ENCODE measurements at regions not wholly inside any gene's neighbourhood (a gene's known extent, or its start where the extent isn't known, plus 50 kb on each side); places are given as distances from the start of the nearest gene placed in this dataset. TPM values are rescaled to one million over a fixed set of nuclear protein-coding genes. Genes with fewer than 3 reads are reported as not detected.
"Not testable (repeated sequence)": the region's sequence is repeated elsewhere in the genome, so short reads cannot be mapped to it uniquely, and the experiment has no call there.

DNA sequence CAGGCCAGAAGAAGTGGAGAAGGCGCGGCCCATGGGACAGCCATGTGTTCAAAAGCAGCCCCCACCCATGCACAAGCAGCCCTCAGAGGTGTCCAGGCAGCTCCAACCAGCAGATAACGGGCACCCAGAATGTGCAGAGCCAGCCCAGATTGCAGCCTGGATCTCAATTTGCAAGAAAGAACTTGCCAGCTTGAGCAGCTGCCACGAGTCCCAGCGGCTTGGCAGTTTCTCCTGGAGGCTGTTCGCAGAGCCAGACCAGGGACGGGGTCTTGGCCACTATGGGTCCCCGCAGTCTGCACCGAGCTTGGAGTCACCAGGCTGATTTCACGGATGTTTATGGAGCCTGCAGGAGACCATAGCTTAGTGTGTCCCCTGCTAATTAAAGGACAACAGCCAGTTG, 61.4 kb upstream of the SULF2 start:
- H3K36me3 ChIP-seq (ENCODE audit: control insufficient read depth in 3 of 3, insufficient read depth in 3 of 3, low read length in 3 of 3); H3K4me1 ChIP-seq (ENCODE audit: control insufficient read depth in 3 of 3, insufficient read depth in 3 of 3, low read length in 3 of 3); H3K9me3 ChIP-seq (ENCODE audit: control insufficient read depth in 3 of 3, low read length in 3 of 3); H3K9ac ChIP-seq (ENCODE audit: low read depth in 1 of 3, low read length in 3 of 3); H3K27ac ChIP-seq (ENCODE audit: low read depth, low read length); H3K4me3 ChIP-seq (ENCODE audit: low read length in 3 of 3): not testable (repeated sequence)
- peaks cover 3 to 23% (median 19%) of the 10 kb centered on the region in 3 donors for H3K27me3 ChIP-seq (ENCODE audit: control insufficient read depth in 3 of 3, insufficient read depth in 3 of 3, low read length in 3 of 3)

- not testable (repeated sequence) for H3K4me1 ChIP-seq (ENCODE audit: control insufficient read depth in 3 of 3, insufficient read depth in 3 of 3, low read length in 3 of 3); H3K36me3 ChIP-seq (ENCODE audit: control insufficient read depth in 3 of 3, insufficient read depth in 3 of 3, low read length in 3 of 3); H3K9me3 ChIP-seq (ENCODE audit: control insufficient read depth in 3 of 3, low read length in 3 of 3); H3K4me3 ChIP-seq (ENCODE audit: low read length in 3 of 3); H3K27ac ChIP-seq (ENCODE audit: low read depth, low read length); H3K9ac ChIP-seq (ENCODE audit: low read depth in 1 of 3, low read length in 3 of 3)
- H3K27me3 ChIP-seq (ENCODE audit: control insufficient read depth in 3 of 3, insufficient read depth in 3 of 3, low read length in 3 of 3) = peaks cover 3 to 19% (median 16%) of the 10 kb centered on the region in 3 donors
Measured at GRCh38 chr20:47845382-47845977, 60.2 kb upstream of the SULF2 start.

- peaks cover 0 to 16% (median 13%) of the 10 kb centered on the region in 3 donors for H3K27me3 ChIP-seq (ENCODE audit: control insufficient read depth in 3 of 3, insufficient read depth in 3 of 3, low read length in 3 of 3)
- H3K27ac ChIP-seq (ENCODE audit: low read depth, low read length); H3K36me3 ChIP-seq (ENCODE audit: control insufficient read depth in 3 of 3, insufficient read depth in 3 of 3, low read length in 3 of 3); H3K9ac ChIP-seq (ENCODE audit: low read depth in 1 of 3, low read length in 3 of 3); H3K9me3 ChIP-seq (ENCODE audit: control insufficient read depth in 3 of 3, low read length in 3 of 3); H3K4me1 ChIP-seq (ENCODE audit: control insufficient read depth in 3 of 3, insufficient read depth in 3 of 3, low read length in 3 of 3); H3K4me3 ChIP-seq (ENCODE audit: low read length in 3 of 3): not testable (repeated sequence)
Measured at GRCh38 chr20:47844568-47844906, 59.3 kb upstream of the SULF2 start.

DNA sequence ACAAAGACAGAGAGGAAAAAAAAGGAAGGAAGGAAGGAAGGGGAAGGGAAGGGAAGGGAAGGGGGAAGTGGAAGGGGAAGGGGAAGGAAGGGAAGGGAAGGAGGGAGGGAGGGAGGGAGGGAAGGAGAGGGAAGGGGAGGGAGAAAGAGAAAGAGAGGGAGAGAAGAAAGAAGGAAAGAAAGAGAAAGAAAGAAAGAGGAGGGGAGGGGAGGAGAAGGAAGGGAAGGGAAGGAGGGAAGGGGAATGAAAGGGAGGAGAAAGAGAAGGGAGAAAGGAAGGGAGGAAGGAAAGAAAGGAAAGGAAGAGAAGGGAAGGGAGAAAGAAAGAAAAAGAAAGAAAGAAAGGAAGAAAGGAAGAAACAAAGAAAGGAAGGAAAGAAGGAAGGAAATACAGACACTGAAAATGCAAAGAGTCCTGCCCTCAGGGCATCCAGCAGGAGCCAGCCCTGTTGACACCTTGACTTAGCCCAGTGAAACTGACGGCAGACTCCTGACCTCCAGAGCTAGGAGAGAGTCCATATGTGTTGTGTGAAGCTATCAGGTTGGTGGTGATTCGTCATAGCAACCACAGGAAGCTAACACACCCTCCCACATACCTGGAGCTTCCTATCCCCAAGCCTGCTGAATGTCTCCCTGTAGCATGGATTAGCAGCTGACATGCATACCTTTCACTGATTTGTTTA, 58.7 kb upstream of the SULF2 start:
- Histone ChIP-seq H3K27me3 (ENCODE audit: control insufficient read depth in 3 of 3, insufficient read depth in 3 of 3, low read length in 3 of 3) (peaks cover 0 to 17% (median 10%) of the 10 kb centered on the region in 3 donors), H3K36me3 (ENCODE audit: control insufficient read depth in 3 of 3, insufficient read depth in 3 of 3, low read length in 3 of 3) (no peaks in the 10 kb centered on the region), H3K9me3 (ENCODE audit: control insufficient read depth in 3 of 3, low read length in 3 of 3) (no peaks in the 10 kb centered on the region), H3K4me1 (ENCODE audit: control insufficient read depth in 3 of 3, insufficient read depth in 3 of 3, low read length in 3 of 3) (no peaks in the 10 kb centered on the region), H3K27ac (ENCODE audit: low read depth, low read length) (no peak overlapping the region), H3K4me3 (ENCODE audit: low read length in 3 of 3) (no peak overlapping the region), H3K9ac (ENCODE audit: low read depth in 1 of 3, low read length in 3 of 3) (no peak overlapping the region)

DNA sequence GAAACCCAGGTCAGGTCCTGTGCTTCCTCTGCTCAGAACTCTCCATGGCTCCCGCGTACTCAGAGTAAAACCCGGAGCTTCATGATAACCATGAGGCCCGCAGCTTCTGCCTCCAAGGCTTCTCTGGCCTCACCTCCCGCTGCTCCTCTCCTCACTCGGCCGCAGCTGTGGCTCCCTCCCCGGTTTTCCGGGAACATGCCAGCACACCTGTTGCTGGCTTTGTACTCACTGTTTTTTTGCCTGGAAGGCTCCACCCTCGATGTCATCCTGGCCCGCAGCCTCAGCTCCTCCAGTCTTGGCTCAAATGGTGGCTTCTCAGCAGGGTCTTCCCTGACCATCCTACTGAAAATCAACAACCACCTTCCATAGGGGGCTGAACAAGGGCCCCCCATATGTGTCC, 57.7 kb upstream of the SULF2 start:
- H3K27ac ChIP-seq (ENCODE audit: low read depth, low read length); H3K4me3 ChIP-seq (ENCODE audit: low read length in 3 of 3); H3K9me3 ChIP-seq (ENCODE audit: control insufficient read depth in 3 of 3, low read length in 3 of 3); H3K4me1 ChIP-seq (ENCODE audit: control insufficient read depth in 3 of 3, insufficient read depth in 3 of 3, low read length in 3 of 3); H3K9ac ChIP-seq (ENCODE audit: low read depth in 1 of 3, low read length in 3 of 3); H3K36me3 ChIP-seq (ENCODE audit: control insufficient read depth in 3 of 3, insufficient read depth in 3 of 3, low read length in 3 of 3): not testable (repeated sequence)
- peaks cover 0 to 17% (median 5%) of the 10 kb centered on the region in 3 donors for H3K27me3 ChIP-seq (ENCODE audit: control insufficient read depth in 3 of 3, insufficient read depth in 3 of 3, low read length in 3 of 3)

DNA sequence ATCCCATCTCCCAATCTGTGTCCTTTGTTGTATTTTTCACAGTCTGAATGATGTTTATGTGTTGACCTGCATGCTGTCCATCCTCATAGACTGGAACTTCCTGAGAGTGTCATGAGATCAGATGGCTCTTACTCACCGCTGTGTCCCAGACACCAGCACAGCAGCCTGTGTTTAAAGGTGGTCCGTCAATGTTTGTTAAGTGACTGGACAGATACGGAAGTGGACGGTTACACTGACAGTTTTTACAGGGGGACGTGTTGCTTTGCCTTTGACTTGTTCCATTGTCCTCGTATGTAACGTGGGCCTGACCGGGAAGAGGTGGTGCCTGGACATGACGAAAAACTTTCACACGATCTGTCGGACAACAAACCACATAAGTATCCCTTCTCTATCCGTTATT, 56.7 kb upstream of the SULF2 start:
- H3K4me3 ChIP-seq (ENCODE audit: low read length in 3 of 3); H3K9ac ChIP-seq (ENCODE audit: low read depth in 1 of 3, low read length in 3 of 3); H3K27ac ChIP-seq (ENCODE audit: low read depth, low read length); H3K9me3 ChIP-seq (ENCODE audit: control insufficient read depth in 3 of 3, low read length in 3 of 3); H3K36me3 ChIP-seq (ENCODE audit: control insufficient read depth in 3 of 3, insufficient read depth in 3 of 3, low read length in 3 of 3); H3K4me1 ChIP-seq (ENCODE audit: control insufficient read depth in 3 of 3, insufficient read depth in 3 of 3, low read length in 3 of 3): not testable (repeated sequence)
- peaks cover 0 to 15% (median 5%) of the 10 kb centered on the region in 3 donors for H3K27me3 ChIP-seq (ENCODE audit: control insufficient read depth in 3 of 3, insufficient read depth in 3 of 3, low read length in 3 of 3)

DNA sequence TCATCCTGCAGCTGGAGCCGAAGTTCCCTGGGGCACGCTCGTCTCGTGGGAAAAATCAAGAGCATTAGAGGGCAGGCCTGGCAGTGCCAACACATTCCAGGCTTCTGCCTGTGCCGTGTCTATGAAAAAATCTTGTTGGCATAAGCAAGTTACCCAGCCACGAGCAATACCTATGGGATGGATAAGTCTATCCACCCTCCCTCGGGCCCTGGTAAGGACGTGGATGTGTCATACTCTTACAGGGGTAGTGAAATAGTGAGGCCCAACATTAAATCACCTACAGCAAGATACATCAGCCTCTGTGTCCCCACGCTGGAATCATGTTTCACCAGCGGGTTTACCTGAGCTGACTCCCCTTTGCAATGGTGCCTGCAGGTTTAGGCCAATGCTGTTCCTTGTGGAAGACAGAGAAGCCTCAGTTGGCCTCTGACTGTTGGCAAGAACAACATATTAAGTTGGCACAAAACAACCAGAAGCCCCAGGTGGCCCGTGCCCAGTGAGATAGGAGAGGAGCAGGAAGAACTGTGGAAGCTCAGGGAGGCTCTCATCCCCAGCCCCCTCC, 51.1 kb upstream of the SULF2 start:
- H3K27ac ChIP-seq (ENCODE audit: low read depth, low read length); H3K9ac ChIP-seq (ENCODE audit: low read depth in 1 of 3, low read length in 3 of 3); H3K9me3 ChIP-seq (ENCODE audit: control insufficient read depth in 3 of 3, low read length in 3 of 3); H3K4me1 ChIP-seq (ENCODE audit: control insufficient read depth in 3 of 3, insufficient read depth in 3 of 3, low read length in 3 of 3); H3K36me3 ChIP-seq (ENCODE audit: control insufficient read depth in 3 of 3, insufficient read depth in 3 of 3, low read length in 3 of 3); H3K4me3 ChIP-seq (ENCODE audit: low read length in 3 of 3); H3K27me3 ChIP-seq (ENCODE audit: control insufficient read depth in 3 of 3, insufficient read depth in 3 of 3, low read length in 3 of 3): not testable (repeated sequence)

Small RNA genes lying in the stretch of these regions (small RNA-seq; reads per million reads assigned to genes)
- not detected for gene RNA5SP486
- not detected for gene RNU7-144P
- gene RNU7-92P = not detected
